Osteocyte (in vitro differentiated cells): ENCODE measurements at regions not wholly inside any gene's neighbourhood (a gene's known extent, or its start where the extent isn't known, plus 50 kb on each side); places are given as distances from the start of the nearest gene placed in this dataset.

ENCODE experiments used
- DNase-seq: peaks from one replicate; pipeline ENCODE4 v3.0.0; 2021; ENCODE audit warnings: mixed read lengths; ENCODE audit not compliant: unreplicated experiment; ENCODE audit errors: extremely low spot score
- H3K27ac Mint-ChIP-seq: one replicate; pipeline ENCODE4 v1.8.0; 2021; ENCODE audit warnings: mild to moderate bottlenecking, mixed read lengths; ENCODE audit not compliant: unreplicated experiment
- H3K27me3 Mint-ChIP-seq: one replicate; pipeline ENCODE4 v1.8.0; 2021; ENCODE audit warnings: mixed read lengths; ENCODE audit not compliant: unreplicated experiment
- H3K36me3 Mint-ChIP-seq: one replicate; pipeline ENCODE4 v1.8.0; 2021; ENCODE audit warnings: mixed read lengths; ENCODE audit not compliant: unreplicated experiment
- H3K4me1 Mint-ChIP-seq: one replicate; pipeline ENCODE4 v1.8.0; 2021; ENCODE audit warnings: mixed read lengths; ENCODE audit not compliant: unreplicated experiment
- H3K4me3 Mint-ChIP-seq: one replicate; pipeline ENCODE4 v1.8.0; 2021; ENCODE audit warnings: mild to moderate bottlenecking, moderate library complexity, mixed read lengths; ENCODE audit not compliant: unreplicated experiment
- H3K9me3 Mint-ChIP-seq: one replicate; pipeline ENCODE4 v1.8.0; 2021; ENCODE audit warnings: mixed read lengths; ENCODE audit not compliant: unreplicated experiment
- CTCF ChIP-seq: fragments of 200-600 bp; sonication (generic); IDR thresholded peaks from 2 replicates; pipeline ENCODE4 v1.5.0; 2021; ENCODE audit warnings: antibody characterized with exemption, mild to moderate bottlenecking, moderate library complexity

GRCh38 chr10:112052166-112052565 lies 131.4 kb downstream of the GPAM start:
- H3K4me1 Mint-ChIP-seq: no peaks in the 10 kb centered on the region
- H3K4me3 Mint-ChIP-seq: no peak overlapping the region
- TF ChIP-seq CTCF: no peak
- no peaks in the 10 kb centered on the region for H3K27me3 Mint-ChIP-seq
- no peaks in the 10 kb centered on the region for H3K36me3 Mint-ChIP-seq
- no peaks in the 10 kb centered on the region for H3K9me3 Mint-ChIP-seq
- DNase-seq: no peak
- no peak overlapping the region for H3K27ac Mint-ChIP-seq

GRCh38 chr10:112053895-112054294 lies 129.7 kb downstream of the GPAM start:
- no peak overlapping the region for H3K4me3 Mint-ChIP-seq
- H3K36me3 Mint-ChIP-seq: no peaks in the 10 kb centered on the region
- H3K4me1 Mint-ChIP-seq: no peaks in the 10 kb centered on the region
- no peak for DNase-seq
- H3K9me3 Mint-ChIP-seq: no peaks in the 10 kb centered on the region
- no peak overlapping the region for H3K27ac Mint-ChIP-seq
- no peaks in the 10 kb centered on the region for H3K27me3 Mint-ChIP-seq
- no peak for TF ChIP-seq CTCF

- Mint-ChIP-seq H3K27me3 (no peaks in the 10 kb centered on the region), H3K9me3 (no peaks in the 10 kb centered on the region), H3K27ac (no peak overlapping the region), H3K4me1 (no peaks in the 10 kb centered on the region), H3K4me3 (no peak overlapping the region), H3K36me3 (no peaks in the 10 kb centered on the region)
- no peak for DNase-seq
- no peak for TF ChIP-seq CTCF
Measured at GRCh38 chr10:112054516-112054915, 129.0 kb downstream of the GPAM start.

- Mint-ChIP-seq H3K27ac (no peak overlapping the region), H3K9me3 (peaks cover under 1% of the 10 kb centered on the region), H3K27me3 (no peaks in the 10 kb centered on the region), H3K36me3 (no peaks in the 10 kb centered on the region), H3K4me1 (no peaks in the 10 kb centered on the region), H3K4me3 (no peak overlapping the region)
- TF ChIP-seq CTCF: no peak
- DNase-seq: no peak
Measured at GRCh38 chr10:112057072-112057471, 126.5 kb downstream of the GPAM start.

GRCh38 chr10:112059220-112059619 lies 124.3 kb downstream of the GPAM start:
- no peak overlapping the region for H3K4me3 Mint-ChIP-seq
- DNase-seq: no peak
- no peak for TF ChIP-seq CTCF
- H3K9me3 Mint-ChIP-seq: peaks cover 3% of the 10 kb centered on the region
- H3K36me3 Mint-ChIP-seq: no peaks in the 10 kb centered on the region
- H3K4me1 Mint-ChIP-seq: no peaks in the 10 kb centered on the region
- H3K27me3 Mint-ChIP-seq: no peaks in the 10 kb centered on the region
- no peak overlapping the region for H3K27ac Mint-ChIP-seq
